Bronchial epithelial cell (primary cell): ENCODE measurements at regions not wholly inside any gene's neighbourhood (a gene's known extent, or its start where the extent isn't known, plus 50 kb on each side); places are given as distances from the start of the nearest gene placed in this dataset.

Experiments used
- DNase-seq: peaks from one replicate; pipeline ENCODE4 v3.0.0-alpha.2; 2010; ENCODE audit warnings: low read depth
- FAIRE-seq: peaks from 2 replicates; lab custom pipeline; 2011; peaks lifted over from hg19 to GRCh38; lab: Jason Lieb, UNC
- H3K27me3 ChIP-seq: 2 replicates; pipeline ENCODE4 v1.5.1; 2011; ENCODE audit warnings: low read length; ENCODE audit not compliant: control insufficient read depth, insufficient read depth
- H3K36me3 ChIP-seq: 2 replicates; pipeline ENCODE4 v1.5.1; 2011; ENCODE audit warnings: low read length; ENCODE audit not compliant: control insufficient read depth, insufficient read depth
- H3K4me3 ChIP-seq: 2 replicates; pipeline ENCODE4 v1.5.1; 2011; ENCODE audit warnings: mild to moderate bottlenecking, low read depth, low read length, control low read depth
- CTCF ChIP-seq: IDR thresholded peaks from 2 replicates; pipeline ENCODE4 v1.5.1; 2011; ENCODE audit warnings: mild to moderate bottlenecking, moderate library complexity, low read length, control low read depth, inconsistent platforms; ENCODE audit not compliant: insufficient read depth, severe bottlenecking

DNA sequence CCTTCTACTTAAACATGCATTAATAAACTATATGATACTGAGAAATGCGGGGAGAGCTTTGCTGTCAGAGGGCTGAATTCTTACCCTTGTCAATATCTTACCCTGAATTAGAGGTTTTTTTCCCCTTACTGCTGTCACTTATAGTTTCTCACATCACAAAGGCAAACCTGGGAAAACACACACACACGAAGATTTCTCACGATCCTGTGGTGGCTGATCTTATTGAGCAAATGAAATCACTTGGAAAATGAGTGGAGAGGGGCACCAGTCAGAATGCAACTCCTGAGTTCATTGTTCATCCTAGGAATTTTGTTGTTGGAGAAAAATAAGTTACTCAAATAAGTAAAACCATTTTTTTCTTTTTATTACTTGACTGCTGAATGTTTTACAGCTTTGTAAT, 673.6 kb downstream of the EDEM1 start:
- FAIRE-seq: no peak
- TF ChIP-seq CTCF: no peak
- Histone ChIP-seq H3K4me3 (no peak overlapping the region), H3K27me3 (no peaks in the 10 kb centered on the region), H3K36me3 (no peaks in the 10 kb centered on the region)
- no peak for DNase-seq

- no peak for DNase-seq
- no peak for FAIRE-seq
- no peak for TF ChIP-seq CTCF
- Histone ChIP-seq H3K27me3 (no peaks in the 10 kb centered on the region), H3K4me3 (no peak overlapping the region), H3K36me3 (no peaks in the 10 kb centered on the region)
Observed at GRCh38 chr3:5874931-5875341, 687.4 kb downstream of the EDEM1 start.

DNA sequence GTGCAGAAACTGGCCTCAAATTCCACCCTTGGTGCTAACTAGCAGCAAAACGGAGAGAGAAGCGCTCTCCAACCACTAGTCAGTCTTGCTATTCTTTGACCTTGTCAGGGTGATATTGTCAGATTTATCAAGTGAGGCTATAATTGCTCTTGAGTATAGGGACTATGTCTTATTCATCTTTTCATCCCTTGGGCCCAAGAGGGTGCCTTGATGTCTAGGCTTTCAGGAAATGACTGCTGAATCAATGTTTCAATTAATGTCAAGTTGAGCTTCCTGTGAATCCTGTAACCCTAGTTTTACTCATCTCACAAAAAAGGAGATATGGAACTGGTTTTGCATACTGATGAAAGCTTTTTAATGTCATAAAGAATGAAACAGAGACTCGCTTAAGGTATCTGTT, 701.3 kb downstream of the EDEM1 start:
- no peaks in the 10 kb centered on the region for H3K27me3 ChIP-seq
- H3K4me3 ChIP-seq: no peak overlapping the region
- no peaks in the 10 kb centered on the region for H3K36me3 ChIP-seq
- FAIRE-seq (no peak), DNase-seq (no peak)
- no peak for TF ChIP-seq CTCF

DNA sequence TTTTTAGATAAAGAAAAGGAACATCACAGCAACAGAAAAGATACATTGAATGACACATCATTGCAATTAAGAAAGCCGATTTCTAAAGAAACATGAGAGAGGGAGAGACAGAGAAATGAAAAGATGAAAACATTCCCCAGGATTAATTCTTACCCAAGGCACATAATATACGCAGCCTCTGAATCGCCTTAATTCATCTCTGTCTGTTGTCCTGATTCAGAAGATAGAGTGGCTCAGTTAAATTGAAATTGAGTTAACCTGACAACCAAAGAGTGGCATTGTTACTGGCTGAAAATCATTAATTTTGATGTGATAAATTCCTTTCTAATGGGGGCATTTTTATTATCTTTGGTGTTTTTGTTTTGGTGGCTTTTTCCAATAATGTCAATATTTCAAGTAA, 701.9 kb downstream of the EDEM1 start:
- no peak for DNase-seq
- no peaks in the 10 kb centered on the region for H3K36me3 ChIP-seq
- no peak for FAIRE-seq
- H3K27me3 ChIP-seq: no peaks in the 10 kb centered on the region
- TF ChIP-seq CTCF: no peak
- no peak overlapping the region for H3K4me3 ChIP-seq

DNA sequence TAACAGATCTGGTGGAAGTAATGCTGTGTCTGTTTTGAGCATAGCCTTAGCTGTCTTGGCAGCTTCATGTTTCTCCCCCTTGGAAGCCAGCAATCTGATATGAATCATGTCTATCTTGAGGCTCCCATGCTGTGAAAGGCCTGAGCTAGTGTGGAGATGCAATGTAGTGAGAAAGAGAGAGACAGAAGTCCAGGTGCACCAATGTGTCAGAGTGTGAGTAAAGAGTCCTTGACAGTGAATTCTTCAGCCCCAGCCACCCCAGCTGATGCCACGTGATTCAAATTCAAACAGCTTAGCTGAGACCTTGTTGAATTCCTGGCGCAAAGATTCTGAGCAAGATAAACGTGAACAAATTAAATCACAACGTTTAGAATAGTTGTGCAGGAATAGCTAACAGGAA, 704.2 kb downstream of the EDEM1 start:
- no peak for DNase-seq
- Histone ChIP-seq H3K27me3 (no peaks in the 10 kb centered on the region), H3K4me3 (no peak overlapping the region), H3K36me3 (no peaks in the 10 kb centered on the region)
- TF ChIP-seq CTCF: no peak
- peak; percentile 43 for FAIRE-seq

GRCh38 chr3:5898106-5898505, 710.6 kb downstream of the EDEM1 start:
- no peak for FAIRE-seq
- no peak for TF ChIP-seq CTCF
- H3K36me3 ChIP-seq: no peaks in the 10 kb centered on the region

More at GRCh38 chr3:5898106-5898505, 710.6 kb downstream of the EDEM1 start:
- Histone ChIP-seq H3K27me3 (no peaks in the 10 kb centered on the region), H3K4me3 (no peak overlapping the region)
- DNase-seq: no peak
